ENCODE measurements at regions not wholly inside any gene's neighbourhood (a gene's known extent, or its start where the extent isn't known, plus 50 kb on each side); places are given as distances from the start of the nearest gene placed in this dataset.

GRCh38 chr1:115140442-115141144 is 51.3 kb upstream of the TSPAN2 start:
- no peak for TF ChIP-seq POLR2A (IDR thresholded peaks at IDR 0.05; ENCODE audit: low read length)
- no peak for TF ChIP-seq GATA1 (IDR thresholded peaks at IDR 0.05; ENCODE audit: low read depth, low read length)

Measured in erythroblast (primary cell).